Activated CD4-positive, alpha-beta T cell treated with anti-CD3 and anti-CD28 coated beads, Interleukin-2, amount 50 U/mL, for 48 hours (primary cell): ENCODE measurements at regions not wholly inside any gene's neighbourhood (a gene's known extent, or its start where the extent isn't known, plus 50 kb on each side); places are given as distances from the start of the nearest gene placed in this dataset.
A peak's percentile ranks its signal among the peaks of the same experiment; 100 is the strongest.

ENCODE experiments used
- DNase-seq, 2 experiments: peaks; one replicate each; pipeline ENCODE4 v3.0.0-alpha.2; 2020

DNA sequence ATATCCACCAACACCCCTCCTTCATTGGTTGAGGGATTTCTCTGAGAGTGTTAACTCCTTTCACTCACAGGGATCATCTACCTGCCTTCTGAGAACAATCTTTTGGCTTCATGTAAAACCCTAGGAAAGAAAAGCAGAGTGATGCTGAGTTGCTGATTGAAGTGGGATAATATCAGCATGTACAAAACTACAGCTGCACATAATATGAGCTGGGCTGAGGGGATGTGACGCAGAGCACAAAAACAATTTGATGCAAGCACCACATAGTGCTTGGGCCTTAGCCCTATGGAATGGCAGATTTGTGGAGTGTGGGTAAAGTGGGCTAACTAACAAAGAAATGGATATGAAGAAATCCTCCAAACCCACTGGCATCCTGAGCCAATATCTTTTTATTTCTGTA lies 267.6 kb upstream of the KCNH8 start:
- no peak for DNase-seq

DNA sequence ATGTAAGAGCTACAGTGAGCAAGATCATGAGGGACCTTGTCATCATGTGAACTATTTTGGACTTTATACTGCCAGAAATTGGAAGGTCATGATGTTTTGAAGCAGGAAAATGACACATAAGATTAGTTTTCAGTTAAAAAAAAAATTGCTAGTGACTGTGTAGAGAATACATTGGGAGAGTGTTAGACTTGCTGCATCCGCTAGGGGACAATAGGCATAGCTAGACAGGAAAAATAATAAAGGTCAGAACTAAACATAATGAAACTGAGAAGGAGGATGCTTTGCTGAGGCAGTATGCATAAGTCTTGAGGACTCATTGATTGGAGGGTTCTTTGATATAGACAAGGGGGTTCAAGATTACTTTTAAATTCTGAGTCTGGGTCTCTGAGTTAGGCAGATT lies 275.8 kb upstream of the KCNH8 start:
- DNase-seq, result no peak

DNA sequence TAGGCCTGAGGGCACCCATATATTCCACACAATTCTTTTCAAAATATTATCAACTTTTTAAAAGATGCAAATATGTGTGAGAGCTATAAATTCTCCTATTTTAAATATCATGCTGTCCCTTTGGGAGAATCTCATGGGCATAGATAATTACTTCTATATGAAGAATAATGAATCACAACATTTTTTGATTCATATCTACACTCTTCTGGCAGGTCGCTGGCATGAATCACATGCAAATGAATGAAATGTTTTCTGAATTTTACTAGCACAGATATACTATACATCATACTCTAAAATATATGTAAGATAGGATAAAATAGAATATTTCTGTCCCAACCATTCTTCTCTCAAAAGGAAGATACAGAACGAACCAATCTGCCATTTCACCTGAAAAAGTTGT lies 277.7 kb upstream of the KCNH8 start:
- DNase-seq, result no peak

DNA sequence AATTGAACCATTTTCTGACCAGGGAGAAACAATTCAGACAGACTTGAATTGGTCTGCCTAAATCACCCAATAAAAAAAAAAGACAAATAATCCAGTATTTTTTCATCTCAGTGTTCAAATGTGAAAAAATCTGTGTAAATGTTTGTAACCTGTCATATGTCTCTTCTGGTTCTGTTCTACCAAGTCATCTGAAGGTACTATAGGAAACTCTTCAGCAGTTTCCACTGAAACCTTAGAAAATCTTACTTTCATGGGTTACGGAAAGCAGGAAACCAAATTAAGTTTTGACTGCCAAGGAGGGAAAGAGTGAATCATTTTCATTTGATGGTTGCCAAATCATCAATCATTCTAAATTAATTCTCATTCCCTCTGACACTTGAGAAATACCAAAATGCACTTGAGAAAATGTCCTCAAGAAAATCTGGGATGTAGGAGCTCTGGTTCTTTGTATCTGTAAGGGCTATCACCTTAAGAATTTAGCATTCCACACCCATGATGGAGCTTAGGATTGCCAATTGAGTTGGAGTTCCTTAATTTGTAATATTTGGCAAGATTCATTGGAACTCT lies 278.2 kb upstream of the KCNH8 start:
- no peak for DNase-seq

DNA sequence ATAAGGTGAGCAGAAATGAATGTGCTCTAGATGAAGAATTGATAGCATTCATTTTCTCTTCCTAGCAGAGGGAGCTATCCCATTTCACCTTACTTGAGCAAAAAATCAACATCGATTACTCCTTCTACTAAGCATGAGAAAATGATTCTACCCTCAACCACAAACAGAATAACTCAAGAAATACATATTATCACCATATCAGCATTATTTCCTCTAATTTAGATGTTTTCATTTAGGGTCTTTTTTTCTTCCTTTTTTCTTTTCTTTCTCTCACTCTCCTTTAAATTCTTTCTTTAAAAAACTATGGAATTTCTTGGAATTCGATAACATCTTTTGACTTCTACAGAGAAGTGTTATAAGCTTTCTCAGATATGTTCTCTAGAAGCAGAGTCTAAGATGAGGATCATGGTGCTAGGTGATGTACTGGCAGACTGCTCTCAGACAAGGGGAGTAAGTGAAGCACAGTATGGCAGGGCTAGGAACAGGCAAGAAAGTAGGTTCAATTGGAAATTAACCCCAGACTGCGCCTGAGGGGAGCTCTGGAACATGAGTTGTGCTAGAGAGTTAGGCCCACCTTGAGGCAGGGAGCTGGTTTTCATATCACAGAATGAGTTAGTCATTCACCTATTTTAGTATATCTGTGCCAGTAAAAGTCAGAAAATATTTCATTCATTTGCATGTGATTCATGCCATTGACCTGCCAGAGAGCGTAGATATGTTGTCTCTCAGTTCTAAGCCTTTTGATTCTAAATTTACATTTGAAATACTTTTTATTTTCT lies 279.2 kb upstream of the KCNH8 start:
- peak; percentile 37 to 46 for DNase-seq

DNA sequence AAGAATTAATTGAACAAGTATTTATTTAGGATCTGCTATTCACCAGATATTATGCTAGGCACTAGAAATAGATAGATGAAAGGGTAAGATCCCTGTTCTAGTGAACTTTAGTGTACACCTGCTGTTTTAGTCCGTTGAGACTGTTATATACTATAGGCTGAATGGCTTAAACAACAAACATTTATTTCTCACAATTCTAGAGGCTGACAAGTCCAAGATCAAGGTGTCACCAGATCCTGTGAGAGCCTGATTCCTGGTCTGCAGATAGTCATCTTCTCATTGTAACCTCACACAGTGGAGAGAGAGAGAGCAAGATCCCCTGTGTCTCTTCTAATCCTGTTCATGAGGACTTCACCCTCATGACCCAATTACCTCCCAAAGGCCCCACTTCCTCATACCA lies 281.4 kb upstream of the KCNH8 start:
- no peak for DNase-seq

DNA sequence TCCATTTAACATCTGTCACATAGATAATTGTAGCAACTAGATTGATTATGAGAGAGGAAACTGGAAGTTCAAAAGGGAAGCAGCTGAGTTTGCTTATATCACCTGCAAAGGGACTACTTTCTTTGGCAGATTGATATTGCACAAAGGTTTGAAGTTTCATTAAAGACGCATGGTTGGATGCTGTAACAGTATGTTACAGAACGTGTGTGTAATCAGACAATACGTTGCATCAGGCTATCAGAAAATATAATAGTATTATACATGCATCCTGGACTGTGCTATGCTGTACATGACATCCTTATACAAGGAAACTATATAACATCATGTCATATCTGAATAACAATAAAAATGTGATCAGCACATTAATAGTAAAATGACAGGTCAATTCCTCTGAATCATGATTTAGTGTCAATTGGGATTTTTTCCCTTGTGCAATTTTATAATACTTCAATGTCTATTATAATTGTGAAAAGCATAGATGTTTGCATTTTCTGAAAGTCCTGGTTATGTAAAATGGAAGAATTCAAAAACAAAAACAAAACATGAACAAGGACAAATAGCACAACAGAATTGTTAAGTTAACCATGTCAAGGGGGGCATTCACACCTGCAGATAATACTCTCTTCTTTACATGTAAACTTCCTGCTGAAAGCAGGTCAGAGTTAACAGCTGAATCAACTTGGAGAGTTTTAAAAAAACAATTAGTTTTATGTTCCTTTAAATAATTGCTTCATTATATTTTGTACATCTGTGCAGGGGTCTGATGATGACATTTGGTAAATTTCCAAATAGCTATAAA lies 283.2 kb upstream of the KCNH8 start:
- DNase-seq, result no peak

DNA sequence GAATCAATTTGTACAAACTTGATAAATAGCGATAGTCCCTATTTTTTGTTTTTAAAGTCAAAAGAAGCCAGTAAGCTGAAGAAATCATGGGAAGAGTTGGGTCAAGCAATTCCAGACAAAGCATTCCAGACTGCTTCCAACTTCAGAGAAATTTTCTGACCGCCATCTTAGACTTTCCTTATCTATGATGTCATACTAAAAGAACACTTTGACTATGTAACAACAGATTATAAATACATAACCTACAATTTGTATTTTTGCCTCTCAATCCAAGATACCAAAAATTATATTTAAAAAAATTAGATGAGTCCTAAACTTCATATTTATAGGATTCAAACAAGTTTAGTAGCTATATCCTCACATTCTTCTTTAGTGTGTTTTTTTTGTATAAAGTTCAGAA lies 286.2 kb upstream of the KCNH8 start:
- no peak for DNase-seq

DNA sequence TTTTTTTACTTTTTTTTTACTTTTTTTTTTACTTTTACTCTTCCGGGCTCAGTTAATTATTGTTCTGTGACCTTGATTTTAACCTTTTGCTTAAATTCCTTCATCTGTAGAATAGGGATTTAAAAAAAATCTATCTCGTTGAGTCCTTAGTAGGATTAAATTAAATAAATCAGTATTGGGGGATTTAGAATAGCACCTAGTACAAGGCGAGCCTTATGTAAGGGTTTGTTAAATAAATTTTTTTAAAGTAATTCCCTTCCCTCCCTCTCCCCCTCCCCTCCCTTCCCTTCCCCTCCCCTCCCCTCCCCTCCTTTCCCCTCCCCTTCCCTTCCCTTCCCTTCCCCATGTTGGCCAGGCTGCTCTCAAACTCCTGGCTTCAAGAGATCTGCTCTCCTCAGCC lies 287.2 kb upstream of the KCNH8 start:
- DNase-seq, result no peak

DNA sequence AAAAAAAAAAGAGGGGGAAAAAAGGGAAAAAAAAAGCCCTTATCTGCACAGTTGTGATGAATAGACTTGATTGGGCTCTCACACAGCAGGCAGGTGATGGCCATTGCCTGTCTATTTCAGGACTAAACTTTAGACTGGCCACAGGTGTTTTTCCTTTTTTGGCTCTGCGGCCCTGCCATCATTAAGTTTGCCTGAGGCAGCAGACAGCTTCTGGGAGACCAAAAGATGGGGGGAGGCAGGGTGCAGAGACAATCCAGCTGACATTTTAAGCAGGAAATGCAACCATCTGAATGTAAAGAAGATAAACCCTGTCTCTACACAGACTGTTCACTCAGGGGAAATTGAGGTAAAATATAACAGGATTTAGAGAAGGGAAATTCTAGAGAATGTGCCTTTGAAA lies 295.0 kb upstream of the KCNH8 start:
- DNase-seq, result no peak

DNA sequence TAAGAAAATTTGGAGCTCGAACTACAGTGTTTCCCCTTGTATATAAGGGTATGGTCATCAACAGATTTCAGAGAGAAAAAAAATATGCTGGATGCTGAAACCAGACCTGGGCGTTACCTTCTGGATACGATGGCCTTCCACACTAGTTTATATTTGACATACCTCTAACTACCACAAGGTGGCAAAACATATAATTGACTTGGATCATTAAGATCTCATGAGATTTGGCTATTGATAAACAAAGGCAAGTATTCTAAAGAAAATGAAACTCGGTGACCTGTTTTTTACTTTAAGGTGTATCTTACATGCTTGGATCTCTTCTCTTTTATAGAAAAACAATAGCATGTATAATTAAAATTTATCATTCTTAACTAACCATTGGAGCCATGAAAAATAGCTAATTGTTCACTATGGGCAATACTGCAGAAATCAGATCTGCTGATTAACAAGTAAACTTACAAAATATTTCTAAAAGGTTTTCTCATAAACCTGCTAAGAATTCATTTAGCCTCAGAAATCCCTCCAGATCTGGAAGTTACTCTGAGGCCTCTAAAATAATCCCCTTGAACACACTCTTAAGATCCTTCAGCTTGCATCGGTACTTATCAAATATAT lies 300.6 kb upstream of the KCNH8 start:
- DNase-seq, result no peak

DNA sequence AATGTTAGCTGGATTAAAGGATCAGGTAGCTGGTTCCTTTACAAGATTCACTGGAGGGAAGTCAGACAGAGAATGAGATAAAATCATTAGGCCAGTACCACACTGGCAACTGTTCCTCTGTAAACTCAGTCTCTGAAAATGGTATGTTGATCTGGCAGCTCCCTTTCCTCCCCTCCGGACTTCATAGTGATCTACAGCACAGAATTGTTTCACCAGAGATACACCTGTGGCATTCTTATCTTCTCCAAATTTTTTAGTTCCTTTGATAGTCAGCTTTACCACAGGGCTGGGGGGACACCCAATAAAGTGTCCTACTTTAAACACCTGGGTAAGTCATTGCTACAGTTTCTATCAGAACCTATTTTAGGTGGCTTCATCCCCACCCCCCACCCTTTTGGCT lies 304.3 kb upstream of the KCNH8 start:
- DNase-seq, result no peak

DNA sequence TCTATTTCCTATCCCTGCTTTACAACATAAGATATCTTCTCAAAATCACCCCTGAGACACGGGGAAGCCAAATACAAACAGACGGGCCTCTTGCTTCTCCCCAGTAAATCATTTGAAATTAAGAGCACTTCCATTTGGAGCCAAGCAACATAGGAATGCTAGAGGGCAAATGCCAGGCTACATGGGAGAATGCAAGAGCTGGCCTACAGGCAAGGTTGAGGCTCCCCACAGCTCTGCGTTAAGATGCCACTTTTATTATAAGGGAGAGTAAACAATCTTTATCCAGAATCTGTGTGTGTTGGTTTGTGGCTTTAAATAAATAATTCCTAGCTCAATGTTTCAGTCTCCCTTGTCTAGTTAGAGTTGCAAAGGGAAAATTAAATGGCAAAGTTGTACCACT lies 305.1 kb upstream of the KCNH8 start:
- DNase-seq, result no peak

DNA sequence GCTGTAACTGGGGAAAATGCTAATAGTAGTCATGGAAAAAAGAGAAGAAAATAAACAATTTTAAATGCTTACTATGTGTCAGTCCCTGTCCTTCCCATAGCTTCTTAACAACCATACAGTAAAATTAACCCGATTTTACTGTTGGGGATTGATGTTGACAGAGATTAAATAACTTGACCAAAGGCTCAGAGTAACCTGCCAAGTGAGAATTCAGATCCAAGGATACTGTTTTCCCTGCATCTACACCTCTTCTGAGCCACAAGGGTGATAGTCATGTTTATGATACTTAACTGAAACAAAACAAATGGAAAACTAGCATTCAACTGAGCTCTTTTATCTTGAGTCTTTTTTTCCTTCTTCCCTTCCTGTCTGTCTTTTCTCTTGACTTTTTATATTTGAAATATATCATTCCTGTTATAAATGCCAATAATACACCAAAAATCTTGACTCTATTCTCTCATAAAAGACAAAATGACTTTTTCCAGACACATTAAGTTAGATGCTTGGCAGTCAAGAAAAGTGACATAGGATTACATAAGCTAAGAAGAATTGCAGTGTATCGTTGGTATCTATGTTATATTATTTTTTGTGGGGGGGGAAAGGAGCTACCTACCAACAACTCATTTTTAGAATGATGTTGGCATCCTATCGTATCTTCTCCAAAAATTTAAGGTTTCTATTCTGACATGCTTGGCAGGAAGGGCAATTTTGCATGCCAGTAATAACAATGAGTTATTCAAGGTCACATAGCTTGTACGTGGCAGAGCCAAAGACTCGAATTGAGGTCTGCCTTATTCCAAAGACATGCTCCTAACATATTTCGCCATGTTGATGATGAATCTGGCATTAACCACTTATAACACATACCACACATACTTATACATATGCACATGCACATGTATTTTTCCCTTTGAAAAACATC lies 306.6 kb upstream of the KCNH8 start:
- DNase-seq, result no peak

DNA sequence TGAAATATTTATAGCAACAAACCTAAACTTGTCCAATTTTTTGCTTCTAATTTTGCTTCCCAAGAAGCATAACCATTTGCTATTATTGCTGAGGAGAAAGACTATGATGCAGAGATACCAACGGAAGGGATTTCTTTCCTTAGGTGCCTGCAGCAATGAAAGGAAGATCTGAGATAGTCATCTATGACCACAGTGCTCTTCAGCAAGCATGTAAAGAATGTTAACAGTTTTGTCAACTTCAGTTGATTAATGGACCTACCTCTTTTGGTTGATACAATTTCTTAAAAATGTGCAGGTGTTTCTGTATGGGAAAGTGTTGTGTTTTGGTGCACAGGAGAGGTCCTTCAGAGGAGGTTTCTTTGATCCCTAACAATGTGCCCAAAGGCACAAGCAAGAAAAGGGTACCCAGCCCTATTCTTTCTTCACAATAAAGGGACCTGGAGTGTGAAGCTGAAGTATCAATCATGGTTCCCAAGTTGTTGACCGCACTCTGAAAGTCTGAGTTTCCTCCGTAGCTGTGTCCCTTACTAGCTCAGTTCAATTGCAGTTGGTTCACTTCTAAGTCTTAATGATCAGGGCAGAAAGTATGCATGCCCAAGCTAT lies 307.7 kb upstream of the KCNH8 start:
- DNase-seq, result no peak

DNA sequence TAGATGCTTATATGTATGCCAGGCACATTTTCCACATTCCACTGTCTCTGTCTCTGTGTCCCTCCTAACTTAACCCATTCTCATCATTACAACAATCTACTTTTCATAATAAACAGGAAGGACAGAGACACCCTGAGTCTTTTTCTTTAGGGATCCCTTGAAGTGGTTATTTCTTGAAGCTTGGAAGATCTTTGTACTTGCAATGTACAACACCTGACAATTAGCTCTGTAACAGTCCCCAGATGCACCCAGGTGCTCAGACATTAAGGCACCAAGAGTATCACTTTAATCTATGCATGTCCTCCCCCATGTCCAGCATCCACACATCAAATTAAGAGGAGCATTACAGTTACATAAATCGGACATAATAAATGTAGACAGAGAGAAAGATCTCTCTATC lies 309.6 kb upstream of the KCNH8 start:
- DNase-seq, result no peak

DNA sequence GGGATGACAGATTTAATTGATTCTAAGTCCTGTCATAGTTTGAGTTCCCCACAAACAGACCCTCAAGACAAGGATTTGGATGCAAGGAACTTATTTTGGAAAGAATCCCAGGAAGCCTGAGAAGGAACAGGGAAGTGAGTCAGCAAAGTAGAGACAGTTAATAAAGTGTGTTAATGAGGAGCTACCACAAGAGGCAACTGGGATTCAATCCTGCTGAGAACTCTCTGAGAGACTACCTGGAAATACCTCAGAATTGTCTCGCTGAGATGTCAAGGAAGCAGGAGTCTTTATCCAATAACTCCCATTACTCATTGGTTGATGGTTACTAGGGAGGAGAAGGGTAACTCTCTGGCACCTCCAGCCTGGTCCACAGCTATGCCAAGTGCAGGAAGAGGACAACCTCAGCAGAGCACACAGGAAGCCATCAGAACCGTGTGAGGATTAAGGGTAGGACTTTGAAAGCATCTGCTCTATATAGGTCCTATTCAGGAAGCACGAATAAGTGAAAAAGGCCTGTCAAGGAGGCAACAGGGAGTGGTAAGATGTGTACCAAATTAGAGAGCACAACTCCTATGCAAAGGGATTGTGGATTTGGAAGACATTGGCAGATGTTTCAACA lies 311.1 kb upstream of the KCNH8 start:
- no peak for DNase-seq

DNA sequence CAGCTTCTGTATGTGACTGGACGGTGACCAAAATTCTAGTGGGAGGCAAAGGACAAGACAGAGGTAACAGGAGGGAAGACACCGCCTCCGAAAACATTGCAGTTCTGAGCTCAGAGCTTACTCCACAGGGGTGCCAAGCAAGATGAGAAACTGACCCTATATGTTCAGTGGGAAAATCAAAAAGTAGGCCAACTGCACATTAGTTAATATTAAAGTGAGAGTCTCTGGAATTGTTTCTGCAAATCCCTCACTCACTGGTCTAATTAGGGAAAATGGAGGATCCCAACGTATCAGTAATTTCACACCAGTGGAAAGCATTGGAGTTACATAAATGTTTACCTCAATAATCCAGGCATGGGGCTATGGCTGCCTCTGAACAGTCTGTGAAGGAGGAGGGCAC lies 313.3 kb upstream of the KCNH8 start:
- no peak for DNase-seq

DNA sequence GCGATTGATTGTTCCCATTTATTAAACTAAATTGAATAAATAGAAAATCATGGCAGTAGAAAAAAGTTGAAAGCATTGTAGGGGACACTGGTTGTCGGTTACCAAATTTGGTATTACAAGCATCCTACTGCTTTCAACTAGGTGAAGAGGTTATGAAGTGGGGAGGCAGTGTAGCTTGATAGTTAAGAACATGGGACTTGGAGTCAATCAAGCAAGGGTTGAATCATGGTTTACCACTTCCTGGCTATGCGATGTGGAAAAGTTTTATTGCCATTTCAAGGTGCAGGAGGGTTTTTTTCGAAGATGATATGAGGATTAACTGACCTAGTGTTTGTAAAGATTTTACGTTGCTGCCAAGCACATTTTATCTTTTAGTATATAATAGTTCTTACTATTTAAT lies 318.2 kb upstream of the KCNH8 start:
- no peak for DNase-seq

DNA sequence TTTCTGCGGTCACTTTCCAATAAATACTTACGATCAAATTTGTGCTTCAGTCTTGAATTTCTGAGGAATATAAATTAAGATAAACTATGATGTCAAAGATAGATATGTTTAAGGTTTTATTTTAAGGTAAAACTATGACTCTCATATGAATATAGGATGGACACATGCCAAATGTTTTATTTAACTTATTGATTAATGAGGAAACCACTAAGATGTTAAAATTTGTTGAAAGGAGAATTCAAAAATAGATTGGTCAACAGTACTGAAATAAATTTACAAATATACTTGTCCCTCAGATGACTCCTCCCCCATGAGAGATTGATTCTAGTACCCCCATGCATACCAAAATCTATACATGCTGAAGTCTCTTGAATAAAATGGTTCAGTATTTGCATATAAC lies 319.7 kb upstream of the KCNH8 start:
- no peak for DNase-seq

DNA sequence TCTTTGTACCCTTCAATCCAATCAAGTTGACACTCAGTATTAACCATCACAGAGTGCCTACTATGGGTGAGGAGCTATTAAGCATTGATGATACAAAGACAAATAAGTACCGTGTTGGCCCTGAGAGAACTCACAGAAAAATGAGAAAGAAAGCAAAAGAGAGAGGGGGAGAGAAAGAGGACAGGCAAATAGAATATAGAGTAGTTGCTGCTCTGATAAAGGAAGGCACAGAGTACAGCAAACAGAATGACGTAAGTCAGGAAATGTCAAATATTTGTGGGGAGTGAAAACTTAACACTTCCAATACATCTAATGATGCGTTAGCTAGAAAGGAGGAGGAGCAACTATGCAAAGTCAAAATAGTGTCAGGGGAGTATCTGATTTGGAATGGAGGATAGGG lies 320.6 kb upstream of the KCNH8 start:
- DNase-seq, result no peak

DNA sequence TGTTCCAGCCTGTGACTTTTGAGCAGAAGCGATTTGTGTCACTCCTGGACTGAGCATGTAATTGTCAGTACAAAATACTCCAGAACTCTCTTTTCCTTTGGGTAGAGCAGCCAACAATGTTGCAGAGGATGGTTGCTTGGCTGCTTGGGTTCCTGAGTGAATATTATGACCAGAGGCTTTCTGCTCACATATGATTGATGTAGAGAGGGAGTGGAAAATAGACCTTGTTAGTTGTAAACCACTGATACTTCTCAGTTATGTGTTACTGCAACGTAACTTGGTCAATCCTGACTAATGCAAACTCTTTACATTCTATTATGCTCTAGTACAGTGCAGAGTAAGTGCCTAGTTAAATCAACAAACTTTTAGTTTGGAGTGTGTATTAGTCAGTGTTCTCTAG lies 322.6 kb upstream of the KCNH8 start:
- DNase-seq, result no peak
